ENCODE measurements at regions not wholly inside any gene's neighbourhood (a gene's known extent, or its start where the extent isn't known, plus 50 kb on each side); places are given as distances from the start of the nearest gene placed in this dataset.

- TF ChIP-seq POLR2A (IDR thresholded peaks at IDR 0.05) (no peak), CTCF (IDR thresholded peaks at IDR 0.05) (no peak), POLR2AphosphoS5 (IDR thresholded peaks at IDR 0.05) (no peak)
Observed at GRCh38 chr6:81640126-81640525, 112.4 kb downstream of the TENT5A start.

Data from prostate gland (tissue), 2 donors.